HCT116 (cell line): ENCODE measurements at regions not wholly inside any gene's neighbourhood (a gene's known extent, or its start where the extent isn't known, plus 50 kb on each side); places are given as distances from the start of the nearest gene placed in this dataset.

Experiments
- TF ChIP-seq, protein P1 (sequence below), 3 experiments: fragments of 200-600 bp in 1 of 3; sonication (generic) in 1 of 3; IDR thresholded peaks in 2 of 3; conservative IDR thresholded peaks in 1 of 3; 2 replicates each; pipeline ENCODE4 v1.5.1; 2012 to 2017; ENCODE audit warnings: low read depth in 2 of 3, low read length in 2 of 3, antibody characterized with exemption in 1 of 3, borderline replicate concordance in 1 of 3, control low read depth in 1 of 3, mild to moderate bottlenecking in 1 of 3, mixed read lengths in 1 of 3, mixed run types in 1 of 3, moderate library complexity in 1 of 3; ENCODE audit not compliant: insufficient read depth in 1 of 3
- TF ChIP-seq, protein P2 (sequence below): IDR thresholded peaks from 2 replicates; pipeline ENCODE4 v1.6.1; 2012

- TF ChIP-seq, protein P1, sequence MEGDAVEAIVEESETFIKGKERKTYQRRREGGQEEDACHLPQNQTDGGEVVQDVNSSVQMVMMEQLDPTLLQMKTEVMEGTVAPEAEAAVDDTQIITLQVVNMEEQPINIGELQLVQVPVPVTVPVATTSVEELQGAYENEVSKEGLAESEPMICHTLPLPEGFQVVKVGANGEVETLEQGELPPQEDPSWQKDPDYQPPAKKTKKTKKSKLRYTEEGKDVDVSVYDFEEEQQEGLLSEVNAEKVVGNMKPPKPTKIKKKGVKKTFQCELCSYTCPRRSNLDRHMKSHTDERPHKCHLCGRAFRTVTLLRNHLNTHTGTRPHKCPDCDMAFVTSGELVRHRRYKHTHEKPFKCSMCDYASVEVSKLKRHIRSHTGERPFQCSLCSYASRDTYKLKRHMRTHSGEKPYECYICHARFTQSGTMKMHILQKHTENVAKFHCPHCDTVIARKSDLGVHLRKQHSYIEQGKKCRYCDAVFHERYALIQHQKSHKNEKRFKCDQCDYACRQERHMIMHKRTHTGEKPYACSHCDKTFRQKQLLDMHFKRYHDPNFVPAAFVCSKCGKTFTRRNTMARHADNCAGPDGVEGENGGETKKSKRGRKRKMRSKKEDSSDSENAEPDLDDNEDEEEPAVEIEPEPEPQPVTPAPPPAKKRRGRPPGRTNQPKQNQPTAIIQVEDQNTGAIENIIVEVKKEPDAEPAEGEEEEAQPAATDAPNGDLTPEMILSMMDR (IDR thresholded peaks at IDR 0.05 in 2 of 3, conservative IDR thresholded peaks at IDR 0.05 in 1 of 3; ENCODE audit: borderline replicate concordance in 1 of 3, insufficient read depth in 1 of 3, low read depth in 2 of 3, low read length in 2 of 3), result no peak
- TF ChIP-seq, protein P2, sequence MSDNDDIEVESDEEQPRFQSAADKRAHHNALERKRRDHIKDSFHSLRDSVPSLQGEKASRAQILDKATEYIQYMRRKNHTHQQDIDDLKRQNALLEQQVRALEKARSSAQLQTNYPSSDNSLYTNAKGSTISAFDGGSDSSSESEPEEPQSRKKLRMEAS, result no peak
These were observed 656.3 kb downstream of the PTPRC start for GRCh38 chr1:199295107-199295506.
